SK-N-SH (cell line): ENCODE measurements at regions not wholly inside any gene's neighbourhood (a gene's known extent, or its start where the extent isn't known, plus 50 kb on each side); places are given as distances from the start of the nearest gene placed in this dataset.

ENCODE experiments used
- CTCF ChIA-PET: fragments of 300-600, 350-600 bp; formaldehyde crosslinking; extraction: SDS; loops from one replicate; lab custom pipeline; 2021; lab: Yijun Ruan, JAX
- POLR2A ChIA-PET: fragments of 350-600 bp; sonication (Branson Sonifier 250); formaldehyde crosslinking; extraction: SDS; loops from one replicate; lab custom pipeline; 2020; ENCODE audit warnings: antibody characterized with exemption, inconsistent platforms; lab: Yijun Ruan, JAX
- DNase-seq: peaks from one replicate; pipeline ENCODE4 v3.0.0; 2012
- H2AFZ ChIP-seq: fragments of 200-600 bp; sonication (generic); 2 replicates; pipeline ENCODE4 v1.8.1; 2016; ENCODE audit warnings: antibody characterized with exemption, mild to moderate bottlenecking, low read depth
- H3F3A ChIP-seq: fragments of 200-600 bp; sonication (generic); replicated peaks from 2 replicates; pipeline ENCODE3; 2016; ENCODE audit warnings: antibody characterized with exemption, mild to moderate bottlenecking; ENCODE audit not compliant: insufficient read depth
- H3K27ac ChIP-seq, 2 experiments: fragments of 200-500 bp in 1 of 2; fragments of 200-600 bp in 1 of 2; sonication (Bioruptor generic) in 1 of 2; sonication (generic), shearing (Covaris generic) in 1 of 2; 2 replicates each; pipeline versions ENCODE4 v1.5.1 to v1.6.1; 2014 to 2016; ENCODE audit warnings: low read depth in 2 of 2, inconsistent platforms in 1 of 2, low read length in 1 of 2, mild to moderate bottlenecking in 1 of 2, mixed read lengths in 1 of 2
- H3K27me3 ChIP-seq: fragments of 200-600 bp; sonication (generic), shearing (Covaris generic); 2 replicates; pipeline ENCODE4 v1.6.1; 2016; ENCODE audit warnings: mixed run types; ENCODE audit not compliant: insufficient read depth
- H3K36me3 ChIP-seq, 2 experiments: fragments of 200-500 bp in 1 of 2; fragments of 200-600 bp in 1 of 2; sonication (Bioruptor generic) in 1 of 2; sonication (generic) in 1 of 2; replicated peaks in 1 of 2; 2 replicates each; pipeline versions ENCODE3 to v1.5.1; 2014 to 2016; ENCODE audit warnings: low read length in 1 of 2, mild to moderate bottlenecking in 1 of 2; ENCODE audit not compliant: insufficient read depth in 2 of 2, control insufficient read depth in 1 of 2
- H3K4me1 ChIP-seq, 2 experiments: fragments of 200-500 bp in 1 of 2; fragments of 200-600 bp in 1 of 2; sonication (Bioruptor generic) in 1 of 2; sonication (generic), shearing (Covaris generic) in 1 of 2; 2 replicates each; pipeline versions ENCODE4 v1.5.1 to v1.6.1; 2014 to 2016; ENCODE audit warnings: low read depth in 1 of 2, low read length in 1 of 2, mixed run types in 1 of 2; ENCODE audit not compliant: insufficient read depth in 2 of 2, control insufficient read depth in 1 of 2
- H3K4me2 ChIP-seq: fragments of 200-600 bp; sonication (generic), shearing (Covaris generic); 2 replicates; pipeline ENCODE4 v1.6.1; 2017; ENCODE audit warnings: mixed run types
- H3K4me3 ChIP-seq, 2 experiments: fragments of 200-500 bp in 1 of 2; fragments of 200-600 bp in 1 of 2; sonication (Bioruptor generic) in 1 of 2; sonication (generic), shearing (Covaris generic) in 1 of 2; 2 replicates each; pipeline versions ENCODE4 v1.5.1 to v1.8.1; 2014 to 2016; ENCODE audit warnings: low read depth in 2 of 2, inconsistent platforms in 1 of 2, low read length in 1 of 2, mild to moderate bottlenecking in 1 of 2, mixed read lengths in 1 of 2, moderate library complexity in 1 of 2
- H3K79me2 ChIP-seq: fragments of 200-600 bp; sonication (generic); 2 replicates; pipeline ENCODE4 v1.8.1; 2017; ENCODE audit warnings: mild to moderate bottlenecking; ENCODE audit not compliant: insufficient read depth
- H3K9ac ChIP-seq: fragments of 200-600 bp; sonication (generic); 2 replicates; pipeline ENCODE4 v1.6.1; 2017; ENCODE audit warnings: mixed run types
- H3K9me2 ChIP-seq: fragments of 200-600 bp; sonication (generic); 2 replicates; pipeline ENCODE4 v1.6.1; 2017; ENCODE audit warnings: mixed run types
- H3K9me3 ChIP-seq: fragments of 200-600 bp; sonication (generic); 2 replicates; pipeline ENCODE4 v1.6.1; 2017; ENCODE audit warnings: mixed run types, mild to moderate bottlenecking, moderate library complexity
- H4K20me1 ChIP-seq: fragments of 200-600 bp; sonication (generic); 2 replicates; pipeline ENCODE4 v1.6.1; 2017; ENCODE audit warnings: mild to moderate bottlenecking, mixed run types; ENCODE audit not compliant: insufficient read depth
- CHD2 ChIP-seq: fragments of 150-350 bp; IDR thresholded peaks from 2 replicates; pipeline ENCODE4 v1.6.1; 2018; ENCODE audit warnings: low read length; ENCODE audit not compliant: partially characterized antibody
- EZH2phosphoT487 ChIP-seq: fragments of 200-600 bp; sonication (generic); IDR thresholded peaks from 2 replicates; pipeline ENCODE4 v1.6.1; 2017; ENCODE audit warnings: low read depth, mixed run types, mild to moderate bottlenecking, antibody characterized with exemption, moderate library complexity, borderline replicate concordance
- FOSL2 ChIP-seq: IDR thresholded peaks from 2 replicates; pipeline ENCODE4 v1.4.0; 2012; ENCODE audit warnings: low read depth, mild to moderate bottlenecking, moderate library complexity, borderline replicate concordance
- FOXJ3 ChIP-seq: sonication (generic); formaldehyde crosslinking; IDR thresholded peaks from 2 replicates; pipeline ENCODE4 v1.5.1; 2020; ENCODE audit warnings: mild to moderate bottlenecking, missing genetic modification reagents
- FOXM1 ChIP-seq: IDR thresholded peaks from 2 replicates; pipeline ENCODE4 v1.4.0; 2012; ENCODE audit warnings: low read depth, mild to moderate bottlenecking
- JUND ChIP-seq: IDR thresholded peaks from 2 replicates; pipeline ENCODE4 v1.4.0; 2012
- NFIC ChIP-seq: IDR thresholded peaks from 2 replicates; pipeline ENCODE4 v1.4.0; 2012; ENCODE audit warnings: borderline replicate concordance
- RAD21 ChIP-seq: IDR thresholded peaks from 2 replicates; pipeline ENCODE4 v1.6.1; 2012; ENCODE audit warnings: mild to moderate bottlenecking, low read length
- RFX5 ChIP-seq: IDR thresholded peaks from 2 replicates; pipeline ENCODE4 v1.6.1; 2012; ENCODE audit warnings: mild to moderate bottlenecking, improper control_type of control experiment, low read length
- RXRA ChIP-seq: IDR thresholded peaks from 2 replicates; pipeline ENCODE4 v1.4.0; 2012; ENCODE audit warnings: low read depth, mild to moderate bottlenecking, borderline replicate concordance
- SIN3A ChIP-seq: IDR thresholded peaks from 2 replicates; pipeline ENCODE4 v1.6.1; 2012; ENCODE audit warnings: low read depth, mild to moderate bottlenecking, low read length, moderate library complexity, borderline replicate concordance
- SMC3 ChIP-seq: IDR thresholded peaks from 2 replicates; pipeline ENCODE4 v1.6.1; 2012; ENCODE audit warnings: low read depth, low read length, improper control_type of control experiment
- TCF12 ChIP-seq: IDR thresholded peaks from 2 replicates; pipeline ENCODE4 v1.4.0; 2012
- WGBS: methylation state at CpG from one replicate; pipeline ENCODE4 v1.1.6; 2017; ENCODE audit warnings: low lambda C conversion rate; 5-methylcytosine and 5-hydroxymethylcytosine counted together
- TF ChIP-seq, protein P1 (sequence below): fragments of 200-600 bp; sonication (generic); IDR thresholded peaks from 2 replicates; pipeline ENCODE4 v1.6.1; 2017; ENCODE audit warnings: antibody characterized with exemption, mild to moderate bottlenecking, moderate library complexity
- TF ChIP-seq, protein P2 (sequence below): fragments of 150-350 bp; IDR thresholded peaks from 2 replicates; pipeline ENCODE4 v1.6.1; 2017; ENCODE audit warnings: antibody characterized with exemption, low read length, low read depth, borderline replicate concordance
- TF ChIP-seq, protein P3 (sequence below): IDR thresholded peaks from 2 replicates; pipeline ENCODE4 v1.6.1; 2012; ENCODE audit warnings: mild to moderate bottlenecking, low read depth, low read length, moderate library complexity
- TF ChIP-seq, protein P4 (sequence below): IDR thresholded peaks from 2 replicates; pipeline ENCODE4 v1.4.0; 2012; ENCODE audit warnings: low read depth, borderline replicate concordance
- TF ChIP-seq, protein P5 (sequence below): IDR thresholded peaks from 2 replicates; pipeline ENCODE4 v1.4.0; 2012; ENCODE audit warnings: low read depth

DNA sequence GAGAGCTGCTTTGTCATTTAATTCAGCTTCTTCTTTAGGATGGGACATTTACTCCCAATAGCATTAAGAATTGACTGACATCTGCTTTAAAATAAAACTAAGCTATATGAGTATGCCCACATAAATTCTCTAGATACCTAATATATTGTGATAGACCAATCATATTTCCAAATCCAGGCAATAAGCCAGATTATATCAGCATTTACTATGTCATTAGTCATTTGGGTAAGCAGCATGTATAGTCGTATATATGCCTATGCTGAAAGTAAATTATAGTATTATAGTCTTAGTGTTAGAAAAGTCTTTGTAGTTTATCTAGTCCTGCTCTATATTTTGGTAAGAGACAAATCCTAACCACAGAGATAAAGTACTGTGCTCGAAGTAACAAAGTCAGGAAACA is 958.1 kb downstream of the KCNJ2 start:
- H3K27me3 ChIP-seq = no peaks in the 10 kb centered on the region
- WGBS = 66% methylated on average over 2 of the region's 2 CpGs
- no peaks in the 10 kb centered on the region for H3F3A ChIP-seq
- H3K4me1 ChIP-seq = no peaks in the 10 kb centered on the region
- no peaks in the 10 kb centered on the region for H3K9me2 ChIP-seq
- no peak for DNase-seq
- no peaks in the 10 kb centered on the region for H4K20me1 ChIP-seq
- H3K27ac ChIP-seq = no peak overlapping the region
- H3K4me2 ChIP-seq = no peak overlapping the region
- TF ChIP-seq CHD2 (no peak), NFIC (no peak), RXRA (no peak), SMC3 (no peak), SIN3A (no peak), RFX5 (no peak), TCF12 (no peak), JUND (no peak), FOSL2 (no peak), FOXM1 (no peak), RAD21 (no peak), EZH2phosphoT487 (no peak), FOXJ3 (CRISPR knock-in tag) (no peak)
- TF ChIP-seq, protein P1, sequence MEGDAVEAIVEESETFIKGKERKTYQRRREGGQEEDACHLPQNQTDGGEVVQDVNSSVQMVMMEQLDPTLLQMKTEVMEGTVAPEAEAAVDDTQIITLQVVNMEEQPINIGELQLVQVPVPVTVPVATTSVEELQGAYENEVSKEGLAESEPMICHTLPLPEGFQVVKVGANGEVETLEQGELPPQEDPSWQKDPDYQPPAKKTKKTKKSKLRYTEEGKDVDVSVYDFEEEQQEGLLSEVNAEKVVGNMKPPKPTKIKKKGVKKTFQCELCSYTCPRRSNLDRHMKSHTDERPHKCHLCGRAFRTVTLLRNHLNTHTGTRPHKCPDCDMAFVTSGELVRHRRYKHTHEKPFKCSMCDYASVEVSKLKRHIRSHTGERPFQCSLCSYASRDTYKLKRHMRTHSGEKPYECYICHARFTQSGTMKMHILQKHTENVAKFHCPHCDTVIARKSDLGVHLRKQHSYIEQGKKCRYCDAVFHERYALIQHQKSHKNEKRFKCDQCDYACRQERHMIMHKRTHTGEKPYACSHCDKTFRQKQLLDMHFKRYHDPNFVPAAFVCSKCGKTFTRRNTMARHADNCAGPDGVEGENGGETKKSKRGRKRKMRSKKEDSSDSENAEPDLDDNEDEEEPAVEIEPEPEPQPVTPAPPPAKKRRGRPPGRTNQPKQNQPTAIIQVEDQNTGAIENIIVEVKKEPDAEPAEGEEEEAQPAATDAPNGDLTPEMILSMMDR = no peak
- TF ChIP-seq, protein P2, sequence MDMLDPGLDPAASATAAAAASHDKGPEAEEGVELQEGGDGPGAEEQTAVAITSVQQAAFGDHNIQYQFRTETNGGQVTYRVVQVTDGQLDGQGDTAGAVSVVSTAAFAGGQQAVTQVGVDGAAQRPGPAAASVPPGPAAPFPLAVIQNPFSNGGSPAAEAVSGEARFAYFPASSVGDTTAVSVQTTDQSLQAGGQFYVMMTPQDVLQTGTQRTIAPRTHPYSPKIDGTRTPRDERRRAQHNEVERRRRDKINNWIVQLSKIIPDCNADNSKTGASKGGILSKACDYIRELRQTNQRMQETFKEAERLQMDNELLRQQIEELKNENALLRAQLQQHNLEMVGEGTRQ = no peak
- TF ChIP-seq, protein P3, sequence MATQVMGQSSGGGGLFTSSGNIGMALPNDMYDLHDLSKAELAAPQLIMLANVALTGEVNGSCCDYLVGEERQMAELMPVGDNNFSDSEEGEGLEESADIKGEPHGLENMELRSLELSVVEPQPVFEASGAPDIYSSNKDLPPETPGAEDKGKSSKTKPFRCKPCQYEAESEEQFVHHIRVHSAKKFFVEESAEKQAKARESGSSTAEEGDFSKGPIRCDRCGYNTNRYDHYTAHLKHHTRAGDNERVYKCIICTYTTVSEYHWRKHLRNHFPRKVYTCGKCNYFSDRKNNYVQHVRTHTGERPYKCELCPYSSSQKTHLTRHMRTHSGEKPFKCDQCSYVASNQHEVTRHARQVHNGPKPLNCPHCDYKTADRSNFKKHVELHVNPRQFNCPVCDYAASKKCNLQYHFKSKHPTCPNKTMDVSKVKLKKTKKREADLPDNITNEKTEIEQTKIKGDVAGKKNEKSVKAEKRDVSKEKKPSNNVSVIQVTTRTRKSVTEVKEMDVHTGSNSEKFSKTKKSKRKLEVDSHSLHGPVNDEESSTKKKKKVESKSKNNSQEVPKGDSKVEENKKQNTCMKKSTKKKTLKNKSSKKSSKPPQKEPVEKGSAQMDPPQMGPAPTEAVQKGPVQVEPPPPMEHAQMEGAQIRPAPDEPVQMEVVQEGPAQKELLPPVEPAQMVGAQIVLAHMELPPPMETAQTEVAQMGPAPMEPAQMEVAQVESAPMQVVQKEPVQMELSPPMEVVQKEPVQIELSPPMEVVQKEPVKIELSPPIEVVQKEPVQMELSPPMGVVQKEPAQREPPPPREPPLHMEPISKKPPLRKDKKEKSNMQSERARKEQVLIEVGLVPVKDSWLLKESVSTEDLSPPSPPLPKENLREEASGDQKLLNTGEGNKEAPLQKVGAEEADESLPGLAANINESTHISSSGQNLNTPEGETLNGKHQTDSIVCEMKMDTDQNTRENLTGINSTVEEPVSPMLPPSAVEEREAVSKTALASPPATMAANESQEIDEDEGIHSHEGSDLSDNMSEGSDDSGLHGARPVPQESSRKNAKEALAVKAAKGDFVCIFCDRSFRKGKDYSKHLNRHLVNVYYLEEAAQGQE = no peak
- TF ChIP-seq, protein P4, sequence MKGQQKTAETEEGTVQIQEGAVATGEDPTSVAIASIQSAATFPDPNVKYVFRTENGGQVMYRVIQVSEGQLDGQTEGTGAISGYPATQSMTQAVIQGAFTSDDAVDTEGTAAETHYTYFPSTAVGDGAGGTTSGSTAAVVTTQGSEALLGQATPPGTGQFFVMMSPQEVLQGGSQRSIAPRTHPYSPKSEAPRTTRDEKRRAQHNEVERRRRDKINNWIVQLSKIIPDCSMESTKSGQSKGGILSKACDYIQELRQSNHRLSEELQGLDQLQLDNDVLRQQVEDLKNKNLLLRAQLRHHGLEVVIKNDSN = no peak
- TF ChIP-seq, protein P5, sequence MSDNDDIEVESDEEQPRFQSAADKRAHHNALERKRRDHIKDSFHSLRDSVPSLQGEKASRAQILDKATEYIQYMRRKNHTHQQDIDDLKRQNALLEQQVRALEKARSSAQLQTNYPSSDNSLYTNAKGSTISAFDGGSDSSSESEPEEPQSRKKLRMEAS = no peak
- TF ChIP-seq, all 33 proteins: peak for 0
- CTCF ChIA-PET = no interaction called here
- Histone ChIP-seq H3K9me3 (no peaks in the 10 kb centered on the region), H2AFZ (no peak overlapping the region), H3K36me3 (no peaks in the 10 kb centered on the region), H3K79me2 (no peaks in the 10 kb centered on the region), H3K9ac (no peak overlapping the region), H3K4me3 (no peak overlapping the region)
- POLR2A ChIA-PET = no interaction called here
